Omental fat pad (tissue), 3 donors: ENCODE measurements at regions not wholly inside any gene's neighbourhood (a gene's known extent, or its start where the extent isn't known, plus 50 kb on each side); places are given as distances from the start of the nearest gene placed in this dataset.
A peak's percentile ranks its signal among the peaks of the same experiment; 100 is the strongest.

Source experiments
- ATAC-seq: fragments of 150-250 bp; one replicate; pipeline ENCODE4 v1.9.1; 2016; ENCODE audit warnings: mild to moderate bottlenecking, moderate library complexity; ENCODE audit not compliant: low FRiP score
- DNase-seq: peaks from one replicate; pipeline ENCODE4 v3.0.0-alpha.2; 2019; ENCODE audit warnings: low spot score
- TF ChIP-seq, protein P1 (sequence below), 3 donors: fragments of 450-650 bp; IDR thresholded peaks; one replicate each; pipeline ENCODE4 v1.5.1; 2016 to 2017; ENCODE audit warnings: antibody characterized with exemption in 3 of 3, mild to moderate bottlenecking in 3 of 3, moderate library complexity in 2 of 3

DNA sequence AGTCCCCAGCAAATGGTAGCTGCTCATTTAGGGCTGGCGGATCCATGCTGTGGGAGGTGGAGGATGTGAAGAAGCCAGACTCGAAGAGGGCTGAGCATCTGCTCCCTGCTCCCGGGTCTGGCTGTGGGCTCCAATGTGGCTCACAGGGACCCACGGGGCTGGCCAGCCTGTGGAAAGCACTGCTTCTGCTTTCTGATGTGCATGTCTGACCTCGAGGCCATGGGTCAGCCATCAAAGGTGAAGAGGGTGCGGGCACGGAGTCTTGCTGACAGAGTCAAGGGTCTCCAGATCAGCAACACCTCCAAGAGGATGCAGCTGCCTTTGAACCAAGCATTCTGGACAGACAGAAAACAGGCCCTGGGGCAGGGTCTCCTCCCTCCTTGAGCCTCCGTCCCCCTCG lies 178.2 kb downstream of the INHBB start:
- DNase-seq = no peak
- TF ChIP-seq, protein P1, sequence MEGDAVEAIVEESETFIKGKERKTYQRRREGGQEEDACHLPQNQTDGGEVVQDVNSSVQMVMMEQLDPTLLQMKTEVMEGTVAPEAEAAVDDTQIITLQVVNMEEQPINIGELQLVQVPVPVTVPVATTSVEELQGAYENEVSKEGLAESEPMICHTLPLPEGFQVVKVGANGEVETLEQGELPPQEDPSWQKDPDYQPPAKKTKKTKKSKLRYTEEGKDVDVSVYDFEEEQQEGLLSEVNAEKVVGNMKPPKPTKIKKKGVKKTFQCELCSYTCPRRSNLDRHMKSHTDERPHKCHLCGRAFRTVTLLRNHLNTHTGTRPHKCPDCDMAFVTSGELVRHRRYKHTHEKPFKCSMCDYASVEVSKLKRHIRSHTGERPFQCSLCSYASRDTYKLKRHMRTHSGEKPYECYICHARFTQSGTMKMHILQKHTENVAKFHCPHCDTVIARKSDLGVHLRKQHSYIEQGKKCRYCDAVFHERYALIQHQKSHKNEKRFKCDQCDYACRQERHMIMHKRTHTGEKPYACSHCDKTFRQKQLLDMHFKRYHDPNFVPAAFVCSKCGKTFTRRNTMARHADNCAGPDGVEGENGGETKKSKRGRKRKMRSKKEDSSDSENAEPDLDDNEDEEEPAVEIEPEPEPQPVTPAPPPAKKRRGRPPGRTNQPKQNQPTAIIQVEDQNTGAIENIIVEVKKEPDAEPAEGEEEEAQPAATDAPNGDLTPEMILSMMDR (IDR thresholded peaks at IDR 0.05) = no peak
- ATAC-seq = no peak

DNA sequence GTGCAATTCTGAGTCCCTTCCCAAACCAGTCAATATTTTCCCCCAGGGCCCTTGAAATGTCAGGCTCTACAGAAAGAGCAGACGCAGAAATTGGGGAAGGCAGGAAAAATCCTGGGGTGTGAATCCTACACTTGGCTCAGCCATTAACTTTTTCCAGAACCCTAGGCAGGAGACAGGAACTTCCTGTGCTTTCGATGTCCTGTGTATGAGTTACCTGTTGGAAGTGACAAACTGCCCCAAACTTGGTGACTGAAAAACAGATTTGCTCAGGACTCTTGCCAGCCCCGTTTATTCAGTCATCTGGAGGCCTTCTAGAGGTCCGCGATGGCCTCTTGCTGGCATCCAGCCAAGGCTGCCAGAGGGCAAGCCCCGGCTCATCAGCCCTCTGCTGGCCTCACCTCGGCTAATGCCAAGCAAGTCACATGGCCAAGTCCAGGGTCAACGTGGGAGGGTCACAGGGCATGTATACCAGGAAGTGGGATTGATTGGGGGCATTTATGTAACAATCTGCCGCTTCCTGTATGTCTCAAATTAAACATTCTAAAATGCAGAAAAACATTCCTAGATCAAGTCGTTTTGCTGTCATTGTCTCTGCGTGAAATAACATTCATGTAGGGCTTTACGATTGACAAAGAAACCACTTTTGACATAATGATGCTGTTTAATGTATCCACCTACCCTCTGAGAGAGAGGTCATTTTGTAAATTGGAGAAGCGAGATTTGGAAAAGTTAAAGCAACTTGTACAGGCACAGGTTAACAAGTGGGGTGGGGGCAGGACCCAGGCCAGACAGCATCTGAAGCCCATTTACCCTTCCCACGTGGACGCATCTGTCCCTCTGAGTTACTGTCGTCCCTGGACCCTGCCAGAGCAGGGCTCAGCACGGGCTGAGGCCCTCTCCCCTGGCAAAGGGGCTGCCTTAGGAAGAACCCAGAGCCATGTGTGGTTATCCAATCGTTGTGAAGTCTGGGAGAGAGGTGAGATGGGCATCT lies 179.4 kb downstream of the INHBB start:
- TF ChIP-seq, protein P1 (IDR thresholded peaks at IDR 0.05) = no peak
- ATAC-seq (no peak), DNase-seq (no peak)

DNA sequence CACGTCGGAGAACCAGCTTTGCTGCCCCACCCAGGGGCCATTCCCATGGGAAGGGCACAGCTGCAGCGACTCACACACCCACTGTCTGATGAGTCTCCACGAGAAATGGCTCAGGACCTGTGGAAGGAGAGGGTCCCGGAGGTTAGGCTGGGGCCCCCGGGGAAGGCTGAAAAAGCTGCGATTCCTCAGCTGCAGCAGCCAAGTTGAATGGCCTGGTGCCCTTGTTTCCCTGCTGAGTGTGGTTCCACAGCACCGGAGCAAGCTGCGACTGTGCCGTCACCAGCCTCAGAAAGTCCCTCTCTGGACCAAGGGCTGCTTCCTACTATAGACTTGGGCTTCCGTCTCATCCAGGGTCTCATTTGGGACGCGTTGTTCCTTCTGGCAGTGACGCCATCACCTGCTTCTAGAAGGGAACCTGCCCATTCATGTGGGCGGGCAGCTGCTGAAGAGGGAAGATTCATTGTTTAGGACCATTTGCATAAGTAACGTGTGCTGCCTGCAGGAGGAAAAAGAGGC lies 180.2 kb downstream of the INHBB start:
- TF ChIP-seq, protein P1 (IDR thresholded peaks at IDR 0.05) = no peak
- ATAC-seq (peak; percentile 24), DNase-seq (no peak)

DNA sequence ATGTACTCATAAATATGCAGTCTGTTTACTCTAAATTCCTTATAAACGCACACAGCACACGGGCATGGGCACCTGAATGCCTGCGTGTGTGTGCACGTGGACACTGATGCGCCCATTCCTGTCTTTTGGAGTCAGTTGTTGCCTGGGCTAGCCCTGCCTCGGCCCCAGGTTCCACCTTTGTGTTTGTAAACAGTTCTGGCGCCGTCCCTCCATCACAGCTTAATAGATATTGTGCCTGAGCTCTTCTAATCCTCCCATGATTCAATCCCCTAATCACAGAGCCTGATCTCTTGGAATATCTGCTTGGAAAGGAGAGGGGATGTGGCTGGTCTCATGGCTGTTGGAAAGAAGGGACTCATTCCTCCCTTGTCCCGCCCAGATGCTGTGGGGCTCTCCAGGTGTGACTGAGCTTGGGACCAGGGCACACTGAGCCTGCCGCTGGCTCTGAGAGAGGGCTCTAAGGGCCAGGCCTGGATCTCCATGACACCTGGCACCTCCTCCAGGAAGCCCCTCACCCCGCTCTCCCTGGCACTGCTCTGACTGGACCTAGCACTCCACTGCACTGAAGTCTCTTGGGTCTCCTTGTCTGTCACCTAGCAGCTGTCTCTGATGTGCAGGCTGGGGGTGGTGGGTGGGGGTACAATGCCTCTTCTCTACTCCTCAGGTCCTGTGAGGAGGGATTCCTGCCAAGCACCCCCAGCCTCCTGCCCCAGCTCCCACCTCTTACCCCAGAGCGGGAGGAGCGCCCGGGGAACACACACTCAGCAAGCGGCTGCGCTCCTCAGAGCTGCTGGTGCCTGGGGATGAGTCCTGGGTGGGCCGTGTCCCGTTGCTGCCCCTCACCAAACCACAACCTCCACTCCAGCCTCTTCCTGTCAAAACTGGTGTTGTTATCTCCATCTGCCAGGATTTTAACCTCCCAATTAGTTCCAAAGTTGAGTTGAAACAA lies 181.3 kb downstream of the INHBB start:
- DNase-seq (no peak), ATAC-seq (no peak)
- TF ChIP-seq, protein P1 (IDR thresholded peaks at IDR 0.05) = no peak

DNA sequence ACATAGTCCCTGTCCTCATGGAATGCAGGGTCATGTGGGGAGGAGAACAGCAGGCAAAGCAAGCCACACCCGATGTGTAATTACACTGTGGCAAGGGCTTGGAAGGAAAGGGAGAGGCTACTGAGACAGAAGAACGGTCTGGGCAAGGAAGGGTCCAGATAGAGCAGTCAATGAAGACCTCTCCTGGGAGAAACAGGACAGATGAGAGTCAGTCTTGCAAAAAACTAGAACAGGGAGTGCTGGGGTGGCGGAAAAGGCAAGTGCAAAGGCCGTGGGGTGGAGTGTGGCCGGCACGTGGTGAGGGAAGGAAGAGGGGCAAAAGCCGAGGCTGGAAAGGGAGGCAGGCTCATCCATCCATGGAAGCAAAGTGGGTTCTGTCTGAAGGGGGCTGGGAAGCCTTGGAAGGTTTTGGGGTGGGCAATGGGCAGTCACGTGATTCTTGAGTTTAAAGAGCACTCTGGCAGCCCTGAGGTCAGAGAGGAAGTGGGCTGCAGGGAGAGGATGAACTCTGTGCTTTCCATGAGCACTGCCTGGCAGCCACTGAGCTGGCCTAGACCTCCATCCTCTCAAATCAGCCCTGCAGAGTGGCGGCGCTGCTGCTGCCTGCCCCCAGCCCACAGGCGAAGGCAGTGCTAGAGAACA lies 182.2 kb downstream of the INHBB start:
- DNase-seq (no peak), ATAC-seq (no peak)
- TF ChIP-seq, protein P1 (IDR thresholded peaks at IDR 0.05) = no peak

DNA sequence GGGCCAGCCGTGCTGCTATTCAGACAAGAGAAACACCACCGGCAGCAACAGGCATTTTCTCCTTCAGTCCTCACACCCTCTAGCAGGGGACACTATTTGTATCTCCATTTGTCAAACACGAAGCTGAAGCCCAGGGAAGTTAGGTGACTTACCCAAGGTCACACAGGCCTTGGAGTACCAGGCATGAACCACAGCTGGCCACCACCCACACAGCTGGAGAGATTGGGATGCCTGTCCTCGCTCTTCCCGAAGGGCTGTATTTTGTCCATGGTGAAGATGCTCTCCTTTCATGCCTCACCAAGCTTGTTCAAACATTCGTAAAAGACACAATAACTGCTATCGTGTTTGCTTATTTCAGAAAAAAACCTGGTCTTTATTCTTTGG lies 182.7 kb downstream of the INHBB start:
- ATAC-seq = no peak
- TF ChIP-seq, protein P1 (IDR thresholded peaks at IDR 0.05) = no peak

More for the DNA sequence above, 182.7 kb downstream of the INHBB start:
- no peak for DNase-seq
